H9 (cell line): ENCODE measurements at regions not wholly inside any gene's neighbourhood (a gene's known extent, or its start where the extent isn't known, plus 50 kb on each side); places are given as distances from the start of the nearest gene placed in this dataset.

Experiments
- DNase-seq: peaks from one replicate; pipeline ENCODE4 v3.0.0-alpha.2; 2017
- H2AFZ ChIP-seq: one replicate; pipeline ENCODE4 v1.6.1; 2013; ENCODE audit warnings: mild to moderate bottlenecking, low read length, control low read depth, moderate library complexity
- H2AK5ac ChIP-seq: 2 replicates; pipeline ENCODE4 v1.6.1; 2013; ENCODE audit warnings: low read length, control low read depth, mixed read lengths; ENCODE audit not compliant: insufficient read length
- H2BK120ac ChIP-seq: one replicate; pipeline ENCODE4 v1.6.1; 2013; ENCODE audit warnings: low read depth, mild to moderate bottlenecking, low read length, control low read depth, inconsistent platforms; ENCODE audit not compliant: poor library complexity, severe bottlenecking
- H2BK12ac ChIP-seq: 2 replicates; pipeline ENCODE4 v1.6.1; 2013; ENCODE audit warnings: low read length, control low read depth, mixed read lengths, low read depth; ENCODE audit not compliant: insufficient read length
- H2BK15ac ChIP-seq: 2 replicates; pipeline ENCODE4 v1.6.1; 2013; ENCODE audit warnings: low read depth, low read length, control low read depth
- H2BK20ac ChIP-seq: one replicate; pipeline ENCODE4 v1.6.1; 2013; ENCODE audit warnings: low read depth, mild to moderate bottlenecking, low read length, control low read depth, inconsistent platforms; ENCODE audit not compliant: poor library complexity, severe bottlenecking
- H2BK5ac ChIP-seq: 2 replicates; pipeline ENCODE4 v1.6.1; 2013; ENCODE audit warnings: low read length, control low read depth, mixed read lengths; ENCODE audit not compliant: insufficient read length
- H3K14ac ChIP-seq: 2 replicates; pipeline ENCODE4 v1.6.1; 2013; ENCODE audit warnings: low read length, control low read depth; ENCODE audit not compliant: insufficient read depth
- H3K18ac ChIP-seq: 2 replicates; pipeline ENCODE4 v1.6.1; 2013; ENCODE audit warnings: low read depth, mild to moderate bottlenecking, mixed read lengths, low read length, control low read depth; ENCODE audit not compliant: insufficient read length
- H3K23ac ChIP-seq: 2 replicates; pipeline ENCODE4 v1.6.1; 2013; ENCODE audit warnings: low read length, control low read depth, mixed read lengths, low read depth; ENCODE audit not compliant: insufficient read length
- H3K23me2 ChIP-seq: 2 replicates; pipeline ENCODE4 v1.6.1; 2013; ENCODE audit warnings: low read depth, mild to moderate bottlenecking, mixed read lengths, low read length, control low read depth; ENCODE audit not compliant: insufficient read length, poor library complexity, severe bottlenecking
- H3K27ac ChIP-seq: 2 replicates; pipeline ENCODE4 v1.5.1; 2013; ENCODE audit warnings: low read length, control low read depth, mixed read lengths, low read depth; ENCODE audit not compliant: insufficient read length
- H3K27me3 ChIP-seq: 2 replicates; pipeline ENCODE4 v1.6.1; 2013; ENCODE audit warnings: low read length, control low read depth, inconsistent platforms; ENCODE audit not compliant: insufficient read depth
- H3K4ac ChIP-seq: 2 replicates; pipeline ENCODE4 v1.6.1; 2013; ENCODE audit warnings: low read depth, mild to moderate bottlenecking, control low read depth, inconsistent platforms, low read length, moderate library complexity
- H3K4me1 ChIP-seq: 2 replicates; pipeline ENCODE4 v1.6.1; 2013; ENCODE audit warnings: low read length, control low read depth, inconsistent platforms; ENCODE audit not compliant: insufficient read depth
- H3K4me2 ChIP-seq: 2 replicates; pipeline ENCODE4 v1.6.1; 2013; ENCODE audit warnings: low read length, control low read depth, mixed read lengths; ENCODE audit not compliant: insufficient read length, insufficient read depth
- H3K56ac ChIP-seq: 2 replicates; pipeline ENCODE4 v1.6.1; 2013; ENCODE audit warnings: low read depth, mild to moderate bottlenecking, mixed read lengths, low read length, control low read depth; ENCODE audit not compliant: insufficient read length
- H3K79me1 ChIP-seq: 2 replicates; pipeline ENCODE4 v1.6.1; 2013; ENCODE audit warnings: low read depth, mild to moderate bottlenecking, moderate library complexity, low read length, control low read depth, inconsistent platforms; ENCODE audit not compliant: insufficient read depth, poor library complexity, severe bottlenecking
- H3K79me2 ChIP-seq: 2 replicates; pipeline ENCODE4 v1.6.1; 2013; ENCODE audit warnings: low read length, control low read depth, inconsistent platforms; ENCODE audit not compliant: insufficient read depth
- H3K9ac ChIP-seq: 2 replicates; pipeline ENCODE4 v1.6.1; 2013; ENCODE audit warnings: low read length, control low read depth, mixed read lengths; ENCODE audit not compliant: insufficient read length; ENCODE audit errors: extremely low read depth
- H3K9me3 ChIP-seq: one replicate; pipeline ENCODE4 v1.6.1; 2013; ENCODE audit warnings: low read depth, low read length, inconsistent platforms; ENCODE audit not compliant: control insufficient read depth
- H3T11ph ChIP-seq: one replicate; pipeline ENCODE4 v1.6.1; 2013; ENCODE audit warnings: mild to moderate bottlenecking, low read length, control low read depth, inconsistent platforms
- H4K20me1 ChIP-seq: one replicate; pipeline ENCODE4 v1.6.1; 2013; ENCODE audit not compliant: control insufficient read depth, insufficient read length, insufficient read depth
- H4K5ac ChIP-seq: 2 replicates; pipeline ENCODE4 v1.6.1; 2013; ENCODE audit warnings: low read depth, mild to moderate bottlenecking, mixed read lengths, low read length, control low read depth; ENCODE audit not compliant: insufficient read length
- H4K8ac ChIP-seq: replicated peaks from 2 replicates; pipeline ENCODE4 v1.6.1; 2013; ENCODE audit warnings: low read length, control low read depth, mixed read lengths, low read depth; ENCODE audit not compliant: insufficient read length
- H4K91ac ChIP-seq: 2 replicates; pipeline ENCODE4 v1.6.1; 2013; ENCODE audit warnings: low read depth, mild to moderate bottlenecking, moderate library complexity, mixed read lengths, low read length, control low read depth; ENCODE audit not compliant: insufficient read length
- H3K27ac Mint-ChIP-seq, 3 experiments: 2 replicates in 2 of 3; 3 replicates in 1 of 3; pipeline ENCODE4 v1.8.0; 2020 to 2021; ENCODE audit warnings: mixed read lengths in 3 of 3, mild to moderate bottlenecking in 1 of 3, moderate library complexity in 1 of 3
- H3K27me3 Mint-ChIP-seq: 2 replicates; pipeline ENCODE4 v1.8.0; 2021; ENCODE audit warnings: low read depth, mild to moderate bottlenecking, moderate library complexity, mixed read lengths
- H3K36me3 Mint-ChIP-seq, 3 experiments: 2 replicates in 2 of 3; 3 replicates in 1 of 3; pipeline ENCODE4 v1.8.0; 2020 to 2021; ENCODE audit warnings: low read depth in 3 of 3, mixed read lengths in 3 of 3; ENCODE audit not compliant: insufficient read depth in 1 of 3
- H3K4me1 Mint-ChIP-seq, 2 experiments: 2 replicates each; pipeline ENCODE4 v1.8.0; 2020; ENCODE audit warnings: mixed read lengths in 2 of 2
- H3K4me3 Mint-ChIP-seq, 2 experiments: 2 replicates in 1 of 2; 3 replicates in 1 of 2; pipeline ENCODE4 v1.8.0; 2020 to 2021; ENCODE audit warnings: mild to moderate bottlenecking in 2 of 2, mixed read lengths in 2 of 2, moderate library complexity in 1 of 2
- H3K9me3 Mint-ChIP-seq, 2 experiments: 2 replicates in 1 of 2; 3 replicates in 1 of 2; pipeline ENCODE4 v1.8.0; 2020; ENCODE audit warnings: mild to moderate bottlenecking in 2 of 2, mixed read lengths in 2 of 2, moderate library complexity in 1 of 2
- WGBS: extraction: QIAGEN DNeasy Blood & Tissue Kit; methylation state at CpG from one replicate; pipeline ENCODE4 v1.1.7; 2013; ENCODE audit warnings: missing lambda C conversion rate, low lambda C conversion rate, mixed read lengths; ENCODE audit not compliant: insufficient read length; ENCODE audit errors: extremely low coverage; 5-methylcytosine and 5-hydroxymethylcytosine counted together
- TF ChIP-seq, protein P1 (sequence below): fragments of 200-600 bp; sonication (generic); conservative IDR thresholded peaks from 3 replicates; pipeline ENCODE4 v1.8.0; 2021; ENCODE audit warnings: antibody characterized with exemption, mild to moderate bottlenecking

GRCh38 chr4:123298261-123298660 lies 98.3 kb upstream of the SPRY1 start:
- Histone ChIP-seq H2BK12ac (no peak overlapping the region), H2BK5ac (no peak overlapping the region), H3K56ac (no peak overlapping the region), H4K91ac (no peak overlapping the region), H2AK5ac (no peak overlapping the region), H3K9ac (no peak overlapping the region), H4K5ac (no peak overlapping the region), H3K27me3 (no peaks in the 10 kb centered on the region), H3K79me1 (no peaks in the 10 kb centered on the region), H3K4me1 (peaks cover 4% of the 10 kb centered on the region; the same call in 1 of the 2 replicates), H2AFZ (no peak overlapping the region), H2BK15ac (no peak overlapping the region), H2BK20ac (no peak overlapping the region), H3K18ac (no peak overlapping the region), H4K20me1 (no peaks in the 10 kb centered on the region), H3K23ac (no peak overlapping the region), H3T11ph (no peak overlapping the region), H3K23me2 (no peaks in the 10 kb centered on the region), H3K4ac (no peak overlapping the region; the same call in 1 of the 2 replicates), H2BK120ac (no peak overlapping the region), H3K27ac (no peak overlapping the region), H3K79me2 (no peaks in the 10 kb centered on the region), H3K9me3 (no peaks in the 10 kb centered on the region), H4K8ac (no peak overlapping the region), H3K14ac (no peak overlapping the region), H3K4me2 (no peak overlapping the region)
- H3K27me3 Mint-ChIP-seq: no peaks in the 10 kb centered on the region
- no peak overlapping the region for H3K4me3 Mint-ChIP-seq
- H3K4me1 Mint-ChIP-seq: peaks cover 29 to 31% of the 10 kb centered on the region in 2 experiments
- TF ChIP-seq, protein P1, sequence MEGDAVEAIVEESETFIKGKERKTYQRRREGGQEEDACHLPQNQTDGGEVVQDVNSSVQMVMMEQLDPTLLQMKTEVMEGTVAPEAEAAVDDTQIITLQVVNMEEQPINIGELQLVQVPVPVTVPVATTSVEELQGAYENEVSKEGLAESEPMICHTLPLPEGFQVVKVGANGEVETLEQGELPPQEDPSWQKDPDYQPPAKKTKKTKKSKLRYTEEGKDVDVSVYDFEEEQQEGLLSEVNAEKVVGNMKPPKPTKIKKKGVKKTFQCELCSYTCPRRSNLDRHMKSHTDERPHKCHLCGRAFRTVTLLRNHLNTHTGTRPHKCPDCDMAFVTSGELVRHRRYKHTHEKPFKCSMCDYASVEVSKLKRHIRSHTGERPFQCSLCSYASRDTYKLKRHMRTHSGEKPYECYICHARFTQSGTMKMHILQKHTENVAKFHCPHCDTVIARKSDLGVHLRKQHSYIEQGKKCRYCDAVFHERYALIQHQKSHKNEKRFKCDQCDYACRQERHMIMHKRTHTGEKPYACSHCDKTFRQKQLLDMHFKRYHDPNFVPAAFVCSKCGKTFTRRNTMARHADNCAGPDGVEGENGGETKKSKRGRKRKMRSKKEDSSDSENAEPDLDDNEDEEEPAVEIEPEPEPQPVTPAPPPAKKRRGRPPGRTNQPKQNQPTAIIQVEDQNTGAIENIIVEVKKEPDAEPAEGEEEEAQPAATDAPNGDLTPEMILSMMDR: no peak
- no CpG with 5 or more reads among the region's 6 CpGs for WGBS
- no peak for DNase-seq
- peaks cover 0 to 3% (median 0%) of the 10 kb centered on the region in 3 experiments; a peak in 2 of 7 replicates for H3K36me3 Mint-ChIP-seq
- H3K27ac Mint-ChIP-seq: 0 out of 7 replicates have a peak overlapping the region, but pooled peaks of 1 of the 3 experiments have one; percentile 69
- H3K9me3 Mint-ChIP-seq: no peaks in the 10 kb centered on the region; a peak in 2 of 5 replicates
